ENCODE measurements at regions not wholly inside any gene's neighbourhood (a gene's known extent, or its start where the extent isn't known, plus 50 kb on each side); places are given as distances from the start of the nearest gene placed in this dataset.

DNA sequence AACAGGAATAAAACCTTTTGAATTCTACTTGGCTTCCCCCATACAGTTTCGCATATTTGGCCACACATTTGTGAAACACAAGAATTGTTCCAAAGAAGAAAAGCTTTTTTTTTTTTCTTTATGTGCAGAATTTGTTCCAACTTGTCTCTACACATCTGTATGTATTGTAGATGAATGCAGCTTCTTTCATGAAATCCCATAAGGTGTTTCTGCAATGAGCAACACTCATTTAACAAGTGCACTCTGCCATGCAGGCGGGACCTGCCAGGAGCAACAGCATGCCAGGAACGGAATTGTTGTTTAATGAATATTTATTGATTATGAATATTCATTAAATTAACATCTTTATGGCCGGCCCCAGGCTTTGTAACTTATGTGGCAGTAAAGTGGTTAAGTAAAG lies 1075.0 kb downstream of the TTLL7 start:
- TF ChIP-seq CTCF (IDR thresholded peaks at IDR 0.05) (no peak), POLR2A (IDR thresholded peaks at IDR 0.05) (no peak), EP300 (IDR thresholded peaks at IDR 0.05) (no peak), POLR2AphosphoS5 (IDR thresholded peaks at IDR 0.05) (no peak)

Data from stomach (tissue), 4 donors.